Body of pancreas (tissue), 4 donors: ENCODE measurements at regions not wholly inside any gene's neighbourhood (a gene's known extent, or its start where the extent isn't known, plus 50 kb on each side); places are given as distances from the start of the nearest gene placed in this dataset.

Experiments
- CTCF ChIP-seq, 7 experiments: fragments of 450-650 bp in 4 of 7; fragments of 200-600 bp in 3 of 7; sonication (generic) in 3 of 7; IDR thresholded peaks; one replicate each; pipeline ENCODE4 v1.5.1; 2016 to 2019; ENCODE audit warnings: antibody characterized with exemption in 7 of 7
- POLR2A ChIP-seq, 3 donors: fragments of 450-650 bp; IDR thresholded peaks; one replicate each; pipeline ENCODE4 v1.6.1; 2016; ENCODE audit warnings: antibody characterized with exemption in 3 of 3, mild to moderate bottlenecking in 2 of 3

DNA sequence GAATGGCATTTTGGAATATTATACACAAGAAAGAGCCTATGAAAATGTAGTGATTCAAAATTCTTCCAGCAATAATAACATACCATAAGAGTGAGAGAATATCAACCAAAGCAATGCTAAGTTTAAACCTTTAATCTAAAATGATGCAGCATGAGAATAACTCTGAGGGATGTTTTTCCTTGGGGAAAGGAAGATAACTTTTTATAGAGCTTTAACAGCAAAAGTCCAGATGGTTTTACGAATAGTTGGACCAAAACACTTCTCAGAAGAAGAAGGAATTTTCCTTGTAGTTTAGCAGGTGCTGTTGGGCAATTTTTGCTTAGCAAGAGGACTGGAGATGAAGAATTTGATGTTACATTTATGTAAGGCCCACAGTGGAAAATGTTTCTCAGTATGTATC, 1503.2 kb downstream of the HACE1 start:
- no peak for TF ChIP-seq POLR2A (IDR thresholded peaks at IDR 0.05)
- no peak for TF ChIP-seq CTCF (IDR thresholded peaks at IDR 0.05)
